H9 (cell line): ENCODE measurements at regions not wholly inside any gene's neighbourhood (a gene's known extent, or its start where the extent isn't known, plus 50 kb on each side); places are given as distances from the start of the nearest gene placed in this dataset.

Experiments used
- DNase-seq: peaks from one replicate; pipeline ENCODE4 v3.0.0-alpha.2; 2017
- H2AFZ ChIP-seq: one replicate; pipeline ENCODE4 v1.6.1; 2013; ENCODE audit warnings: mild to moderate bottlenecking, low read length, control low read depth, moderate library complexity
- H2AK5ac ChIP-seq: 2 replicates; pipeline ENCODE4 v1.6.1; 2013; ENCODE audit warnings: low read length, control low read depth, mixed read lengths; ENCODE audit not compliant: insufficient read length
- H2BK120ac ChIP-seq: one replicate; pipeline ENCODE4 v1.6.1; 2013; ENCODE audit warnings: low read depth, mild to moderate bottlenecking, low read length, control low read depth, inconsistent platforms; ENCODE audit not compliant: poor library complexity, severe bottlenecking
- H2BK12ac ChIP-seq: 2 replicates; pipeline ENCODE4 v1.6.1; 2013; ENCODE audit warnings: low read length, control low read depth, mixed read lengths, low read depth; ENCODE audit not compliant: insufficient read length
- H2BK15ac ChIP-seq: 2 replicates; pipeline ENCODE4 v1.6.1; 2013; ENCODE audit warnings: low read depth, low read length, control low read depth
- H2BK20ac ChIP-seq: one replicate; pipeline ENCODE4 v1.6.1; 2013; ENCODE audit warnings: low read depth, mild to moderate bottlenecking, low read length, control low read depth, inconsistent platforms; ENCODE audit not compliant: poor library complexity, severe bottlenecking
- H2BK5ac ChIP-seq: 2 replicates; pipeline ENCODE4 v1.6.1; 2013; ENCODE audit warnings: low read length, control low read depth, mixed read lengths; ENCODE audit not compliant: insufficient read length
- H3K14ac ChIP-seq: 2 replicates; pipeline ENCODE4 v1.6.1; 2013; ENCODE audit warnings: low read length, control low read depth; ENCODE audit not compliant: insufficient read depth
- H3K18ac ChIP-seq: 2 replicates; pipeline ENCODE4 v1.6.1; 2013; ENCODE audit warnings: low read depth, mild to moderate bottlenecking, mixed read lengths, low read length, control low read depth; ENCODE audit not compliant: insufficient read length
- H3K23ac ChIP-seq: 2 replicates; pipeline ENCODE4 v1.6.1; 2013; ENCODE audit warnings: low read length, control low read depth, mixed read lengths, low read depth; ENCODE audit not compliant: insufficient read length
- H3K23me2 ChIP-seq: 2 replicates; pipeline ENCODE4 v1.6.1; 2013; ENCODE audit warnings: low read depth, mild to moderate bottlenecking, mixed read lengths, low read length, control low read depth; ENCODE audit not compliant: insufficient read length, poor library complexity, severe bottlenecking
- H3K27ac ChIP-seq: 2 replicates; pipeline ENCODE4 v1.5.1; 2013; ENCODE audit warnings: low read length, control low read depth, mixed read lengths, low read depth; ENCODE audit not compliant: insufficient read length
- H3K27me3 ChIP-seq: 2 replicates; pipeline ENCODE4 v1.6.1; 2013; ENCODE audit warnings: low read length, control low read depth, inconsistent platforms; ENCODE audit not compliant: insufficient read depth
- H3K4ac ChIP-seq: 2 replicates; pipeline ENCODE4 v1.6.1; 2013; ENCODE audit warnings: low read depth, mild to moderate bottlenecking, control low read depth, inconsistent platforms, low read length, moderate library complexity
- H3K4me1 ChIP-seq: 2 replicates; pipeline ENCODE4 v1.6.1; 2013; ENCODE audit warnings: low read length, control low read depth, inconsistent platforms; ENCODE audit not compliant: insufficient read depth
- H3K4me2 ChIP-seq: 2 replicates; pipeline ENCODE4 v1.6.1; 2013; ENCODE audit warnings: low read length, control low read depth, mixed read lengths; ENCODE audit not compliant: insufficient read length, insufficient read depth
- H3K56ac ChIP-seq: 2 replicates; pipeline ENCODE4 v1.6.1; 2013; ENCODE audit warnings: low read depth, mild to moderate bottlenecking, mixed read lengths, low read length, control low read depth; ENCODE audit not compliant: insufficient read length
- H3K79me1 ChIP-seq: 2 replicates; pipeline ENCODE4 v1.6.1; 2013; ENCODE audit warnings: low read depth, mild to moderate bottlenecking, moderate library complexity, low read length, control low read depth, inconsistent platforms; ENCODE audit not compliant: insufficient read depth, poor library complexity, severe bottlenecking
- H3K79me2 ChIP-seq: 2 replicates; pipeline ENCODE4 v1.6.1; 2013; ENCODE audit warnings: low read length, control low read depth, inconsistent platforms; ENCODE audit not compliant: insufficient read depth
- H3K9ac ChIP-seq: 2 replicates; pipeline ENCODE4 v1.6.1; 2013; ENCODE audit warnings: low read length, control low read depth, mixed read lengths; ENCODE audit not compliant: insufficient read length; ENCODE audit errors: extremely low read depth
- H3K9me3 ChIP-seq: one replicate; pipeline ENCODE4 v1.6.1; 2013; ENCODE audit warnings: low read depth, low read length, inconsistent platforms; ENCODE audit not compliant: control insufficient read depth
- H3T11ph ChIP-seq: one replicate; pipeline ENCODE4 v1.6.1; 2013; ENCODE audit warnings: mild to moderate bottlenecking, low read length, control low read depth, inconsistent platforms
- H4K20me1 ChIP-seq: one replicate; pipeline ENCODE4 v1.6.1; 2013; ENCODE audit not compliant: control insufficient read depth, insufficient read length, insufficient read depth
- H4K5ac ChIP-seq: 2 replicates; pipeline ENCODE4 v1.6.1; 2013; ENCODE audit warnings: low read depth, mild to moderate bottlenecking, mixed read lengths, low read length, control low read depth; ENCODE audit not compliant: insufficient read length
- H4K8ac ChIP-seq: replicated peaks from 2 replicates; pipeline ENCODE4 v1.6.1; 2013; ENCODE audit warnings: low read length, control low read depth, mixed read lengths, low read depth; ENCODE audit not compliant: insufficient read length
- H4K91ac ChIP-seq: 2 replicates; pipeline ENCODE4 v1.6.1; 2013; ENCODE audit warnings: low read depth, mild to moderate bottlenecking, moderate library complexity, mixed read lengths, low read length, control low read depth; ENCODE audit not compliant: insufficient read length
- H3K27ac Mint-ChIP-seq, 3 experiments: 2 replicates in 2 of 3; 3 replicates in 1 of 3; pipeline ENCODE4 v1.8.0; 2020 to 2021; ENCODE audit warnings: mixed read lengths in 3 of 3, mild to moderate bottlenecking in 1 of 3, moderate library complexity in 1 of 3
- H3K27me3 Mint-ChIP-seq: 2 replicates; pipeline ENCODE4 v1.8.0; 2021; ENCODE audit warnings: low read depth, mild to moderate bottlenecking, moderate library complexity, mixed read lengths
- H3K36me3 Mint-ChIP-seq, 3 experiments: 2 replicates in 2 of 3; 3 replicates in 1 of 3; pipeline ENCODE4 v1.8.0; 2020 to 2021; ENCODE audit warnings: low read depth in 3 of 3, mixed read lengths in 3 of 3; ENCODE audit not compliant: insufficient read depth in 1 of 3
- H3K4me1 Mint-ChIP-seq, 2 experiments: 2 replicates each; pipeline ENCODE4 v1.8.0; 2020; ENCODE audit warnings: mixed read lengths in 2 of 2
- H3K4me3 Mint-ChIP-seq, 2 experiments: 2 replicates in 1 of 2; 3 replicates in 1 of 2; pipeline ENCODE4 v1.8.0; 2020 to 2021; ENCODE audit warnings: mild to moderate bottlenecking in 2 of 2, mixed read lengths in 2 of 2, moderate library complexity in 1 of 2
- H3K9me3 Mint-ChIP-seq, 2 experiments: 2 replicates in 1 of 2; 3 replicates in 1 of 2; pipeline ENCODE4 v1.8.0; 2020; ENCODE audit warnings: mild to moderate bottlenecking in 2 of 2, mixed read lengths in 2 of 2, moderate library complexity in 1 of 2
- WGBS: extraction: QIAGEN DNeasy Blood & Tissue Kit; methylation state at CpG from one replicate; pipeline ENCODE4 v1.1.7; 2013; ENCODE audit warnings: missing lambda C conversion rate, low lambda C conversion rate, mixed read lengths; ENCODE audit not compliant: insufficient read length; ENCODE audit errors: extremely low coverage; 5-methylcytosine and 5-hydroxymethylcytosine counted together
- TF ChIP-seq, protein P1 (sequence below): fragments of 200-600 bp; sonication (generic); conservative IDR thresholded peaks from 3 replicates; pipeline ENCODE4 v1.8.0; 2021; ENCODE audit warnings: antibody characterized with exemption, mild to moderate bottlenecking

DNA sequence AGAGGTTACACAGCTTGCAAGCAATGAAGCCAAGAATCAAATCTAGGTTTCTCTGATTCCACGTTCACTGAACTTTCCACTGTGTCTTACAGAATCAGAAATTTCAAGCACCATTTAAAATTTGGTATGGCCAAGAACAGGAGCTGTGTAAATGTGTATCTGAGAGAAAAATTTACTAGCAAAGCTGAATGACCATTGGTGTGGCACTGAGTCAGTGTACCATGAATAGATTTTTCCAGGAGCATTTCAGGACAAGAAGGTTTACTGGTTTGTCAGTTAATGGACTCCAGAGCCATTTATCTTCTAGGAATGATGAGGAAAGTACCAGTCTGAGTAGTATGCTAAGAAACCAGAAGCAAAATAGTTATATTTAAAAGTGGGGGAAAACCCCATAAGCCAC is 269.4 kb upstream of the FAT3 start:
- H3K14ac ChIP-seq: no peak overlapping the region
- H3K27me3 Mint-ChIP-seq: no peaks in the 10 kb centered on the region; the same call in 1 of the 2 replicates
- TF ChIP-seq, protein P1, sequence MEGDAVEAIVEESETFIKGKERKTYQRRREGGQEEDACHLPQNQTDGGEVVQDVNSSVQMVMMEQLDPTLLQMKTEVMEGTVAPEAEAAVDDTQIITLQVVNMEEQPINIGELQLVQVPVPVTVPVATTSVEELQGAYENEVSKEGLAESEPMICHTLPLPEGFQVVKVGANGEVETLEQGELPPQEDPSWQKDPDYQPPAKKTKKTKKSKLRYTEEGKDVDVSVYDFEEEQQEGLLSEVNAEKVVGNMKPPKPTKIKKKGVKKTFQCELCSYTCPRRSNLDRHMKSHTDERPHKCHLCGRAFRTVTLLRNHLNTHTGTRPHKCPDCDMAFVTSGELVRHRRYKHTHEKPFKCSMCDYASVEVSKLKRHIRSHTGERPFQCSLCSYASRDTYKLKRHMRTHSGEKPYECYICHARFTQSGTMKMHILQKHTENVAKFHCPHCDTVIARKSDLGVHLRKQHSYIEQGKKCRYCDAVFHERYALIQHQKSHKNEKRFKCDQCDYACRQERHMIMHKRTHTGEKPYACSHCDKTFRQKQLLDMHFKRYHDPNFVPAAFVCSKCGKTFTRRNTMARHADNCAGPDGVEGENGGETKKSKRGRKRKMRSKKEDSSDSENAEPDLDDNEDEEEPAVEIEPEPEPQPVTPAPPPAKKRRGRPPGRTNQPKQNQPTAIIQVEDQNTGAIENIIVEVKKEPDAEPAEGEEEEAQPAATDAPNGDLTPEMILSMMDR: no peak
- H3K18ac ChIP-seq: no peak overlapping the region
- no peak for DNase-seq
- H2AK5ac ChIP-seq: no peak overlapping the region
- H4K5ac ChIP-seq: no peak overlapping the region
- no peak overlapping the region for H2BK12ac ChIP-seq
- H2BK5ac ChIP-seq: no peak overlapping the region
- no peaks in the 10 kb centered on the region for H3K79me2 ChIP-seq
- H3K4me1 Mint-ChIP-seq: no peaks in the 10 kb centered on the region
- no peaks in the 10 kb centered on the region for H3K23me2 ChIP-seq
- H3K9me3 ChIP-seq: no peaks in the 10 kb centered on the region
- no peak overlapping the region for H2BK120ac ChIP-seq
- no peak overlapping the region for H3K4me3 Mint-ChIP-seq
- H3K27ac ChIP-seq: no peak overlapping the region
- no peak overlapping the region for H2BK20ac ChIP-seq
- H3K79me1 ChIP-seq: no peaks in the 10 kb centered on the region
- H2BK15ac ChIP-seq: no peak overlapping the region
- H3K4me2 ChIP-seq: no peak overlapping the region
- H4K91ac ChIP-seq: no peak overlapping the region
- H2AFZ ChIP-seq: no peak overlapping the region
- no peaks in the 10 kb centered on the region for H3K4me1 ChIP-seq
- no peak overlapping the region for H3K27ac Mint-ChIP-seq
- H3K23ac ChIP-seq: no peak overlapping the region
- no peak overlapping the region for H3K56ac ChIP-seq
- no peak overlapping the region for H4K8ac ChIP-seq
- no peak overlapping the region for H3T11ph ChIP-seq
- H3K36me3 Mint-ChIP-seq: peaks cover 0 to 5% (median 3%) of the 10 kb centered on the region in 3 experiments; a peak in 2 of 7 replicates
- no CpG with 5 or more reads among the region's 1 CpG for WGBS
- H3K9me3 Mint-ChIP-seq: peaks cover 12 to 13% of the 10 kb centered on the region in 2 experiments
- no peak overlapping the region for H3K4ac ChIP-seq
- H4K20me1 ChIP-seq: no peaks in the 10 kb centered on the region
- no peak overlapping the region for H3K9ac ChIP-seq
- no peaks in the 10 kb centered on the region for H3K27me3 ChIP-seq
